Right atrium auricular region (tissue), 2 donors: ENCODE measurements at regions not wholly inside any gene's neighbourhood (a gene's known extent, or its start where the extent isn't known, plus 50 kb on each side); places are given as distances from the start of the nearest gene placed in this dataset.

Experiments used
- DNase-seq: peaks from one replicate; pipeline ENCODE4 v3.0.0-alpha.2; 2019; ENCODE audit warnings: low spot score
- H3K27ac ChIP-seq, 2 donors: fragments of 200-600 bp; sonication (generic); 1 replicate in 1 of 2; 2 replicates in 1 of 2; pipeline ENCODE4 v1.5.1; 2016 to 2019
- H3K27me3 ChIP-seq, 2 donors: fragments of 200-600 bp; sonication (generic); one replicate each; pipeline versions ENCODE4 v1.5.1 to v1.6.0; 2017 to 2019
- H3K36me3 ChIP-seq: fragments of 200-600 bp; sonication (generic); one replicate; pipeline ENCODE4 v1.5.1; 2016
- H3K4me1 ChIP-seq, 2 donors: fragments of 200-600 bp; sonication (generic); one replicate each; pipeline versions ENCODE4 v1.5.1 to v1.6.0; 2017 to 2019
- H3K4me3 ChIP-seq, 2 donors: fragments of 200-600 bp; sonication (generic); 1 replicate in 1 of 2; 2 replicates in 1 of 2; pipeline ENCODE4 v1.5.1; 2017 to 2019; ENCODE audit warnings: mild to moderate bottlenecking in 1 of 2, moderate library complexity in 1 of 2
- H3K9me3 ChIP-seq, 2 donors: fragments of 200-600 bp; sonication (generic); one replicate each; pipeline ENCODE4 v1.5.1; 2019
- CTCF ChIP-seq, 2 donors: fragments of 200-600 bp; sonication (generic); IDR thresholded peaks; one replicate each; pipeline ENCODE4 v1.5.1; 2019; ENCODE audit warnings: antibody characterized with exemption in 2 of 2

GRCh38 chr1:102107441-102107840, 110.7 kb upstream of the OLFM3 start:
- H3K27me3 ChIP-seq = no peaks in the 10 kb centered on the region
- H3K4me1 ChIP-seq = no peaks in the 10 kb centered on the region
- DNase-seq = no peak
- no peaks in the 10 kb centered on the region for H3K9me3 ChIP-seq
- TF ChIP-seq CTCF (IDR thresholded peaks at IDR 0.05) = no peak
- no peak overlapping the region for H3K27ac ChIP-seq
- H3K4me3 ChIP-seq = no peak overlapping the region
- no peaks in the 10 kb centered on the region for H3K36me3 ChIP-seq

GRCh38 chr1:102105931-102106550, 109.3 kb upstream of the OLFM3 start:
- Histone ChIP-seq H3K36me3 (no peaks in the 10 kb centered on the region), H3K4me1 (no peaks in the 10 kb centered on the region), H3K9me3 (no peaks in the 10 kb centered on the region), H3K27me3 (no peaks in the 10 kb centered on the region), H3K4me3 (no peak overlapping the region), H3K27ac (no peak overlapping the region)
- no peak for TF ChIP-seq CTCF (IDR thresholded peaks at IDR 0.05)
- DNase-seq = no peak

- DNase-seq = no peak
- H3K27ac ChIP-seq = no peak overlapping the region
- H3K36me3 ChIP-seq = no peaks in the 10 kb centered on the region
- no peaks in the 10 kb centered on the region for H3K4me1 ChIP-seq
- H3K27me3 ChIP-seq = no peaks in the 10 kb centered on the region
- H3K9me3 ChIP-seq = no peaks in the 10 kb centered on the region
- no peak overlapping the region for H3K4me3 ChIP-seq
- TF ChIP-seq CTCF (IDR thresholded peaks at IDR 0.05) = no peak
Measured at GRCh38 chr1:102103646-102104045, 106.9 kb upstream of the OLFM3 start.

GRCh38 chr1:102102276-102102780, 105.6 kb upstream of the OLFM3 start:
- no peak for TF ChIP-seq CTCF (IDR thresholded peaks at IDR 0.05)
- no peaks in the 10 kb centered on the region for H3K4me1 ChIP-seq
- no peak overlapping the region for H3K27ac ChIP-seq

GRCh38 chr1:102100666-102101065, 103.9 kb upstream of the OLFM3 start:
- H3K4me3 ChIP-seq = no peak overlapping the region
- no peak for TF ChIP-seq CTCF (IDR thresholded peaks at IDR 0.05)
- no peaks in the 10 kb centered on the region for H3K27me3 ChIP-seq
- no peaks in the 10 kb centered on the region for H3K4me1 ChIP-seq
- no peak overlapping the region for H3K27ac ChIP-seq
- no peaks in the 10 kb centered on the region for H3K9me3 ChIP-seq
- no peaks in the 10 kb centered on the region for H3K36me3 ChIP-seq
- no peak for DNase-seq

More at GRCh38 chr1:102102276-102102780, 105.6 kb upstream of the OLFM3 start:
- Histone ChIP-seq H3K36me3 (no peaks in the 10 kb centered on the region), H3K27me3 (no peaks in the 10 kb centered on the region), H3K4me3 (no peak overlapping the region), H3K9me3 (no peaks in the 10 kb centered on the region)
- DNase-seq = no peak

- Histone ChIP-seq H3K27me3 (no peaks in the 10 kb centered on the region), H3K4me1 (no peaks in the 10 kb centered on the region), H3K4me3 (no peak overlapping the region), H3K27ac (no peak overlapping the region), H3K9me3 (no peaks in the 10 kb centered on the region), H3K36me3 (no peaks in the 10 kb centered on the region)
- DNase-seq = no peak
- TF ChIP-seq CTCF (IDR thresholded peaks at IDR 0.05) = no peak
Measured at GRCh38 chr1:102099916-102100315, 103.2 kb upstream of the OLFM3 start.
